ENCODE measurements at regions not wholly inside any gene's neighbourhood (a gene's known extent, or its start where the extent isn't known, plus 50 kb on each side); places are given as distances from the start of the nearest gene placed in this dataset.

GRCh38 chr21:27812279-27812678 lies 845.4 kb upstream of the ADAMTS5 start:
- Histone ChIP-seq H3K27me3 (replicated peaks; ENCODE audit: control insufficient read depth, insufficient read depth, low read length, poor library complexity, severe bottlenecking) (no peaks in the 10 kb centered on the region), H3K27ac (ENCODE audit: insufficient read depth, low read length, poor library complexity, severe bottlenecking) (no peak overlapping the region), H3K4me1 (ENCODE audit: control insufficient read depth, insufficient read depth, low read length, poor library complexity, severe bottlenecking) (no peaks in the 10 kb centered on the region), H3K36me3 (ENCODE audit: control insufficient read depth, insufficient read depth, low read length) (no peaks in the 10 kb centered on the region), H3K4me3 (ENCODE audit: insufficient read depth, low read depth, low read length, poor library complexity, severe bottlenecking) (no peak overlapping the region), H3K9me3 (ENCODE audit: control insufficient read depth, low read length) (no peaks in the 10 kb centered on the region)
- no peak for DNase-seq

GRCh38 chr21:27808923-27809322 lies 842.0 kb upstream of the ADAMTS5 start:
- Histone ChIP-seq H3K36me3 (ENCODE audit: control insufficient read depth, insufficient read depth, low read length) (no peaks in the 10 kb centered on the region), H3K9me3 (ENCODE audit: control insufficient read depth, low read length) (no peaks in the 10 kb centered on the region)

GRCh38 chr21:27807596-27807995 lies 840.7 kb upstream of the ADAMTS5 start:
- Histone ChIP-seq H3K9me3 (ENCODE audit: control insufficient read depth, low read length) (no peaks in the 10 kb centered on the region), H3K36me3 (ENCODE audit: control insufficient read depth, insufficient read depth, low read length) (no peaks in the 10 kb centered on the region), H3K27me3 (replicated peaks; ENCODE audit: control insufficient read depth, insufficient read depth, low read length, poor library complexity, severe bottlenecking) (no peaks in the 10 kb centered on the region), H3K27ac (ENCODE audit: insufficient read depth, low read length, poor library complexity, severe bottlenecking) (no peak overlapping the region), H3K4me3 (ENCODE audit: insufficient read depth, low read depth, low read length, poor library complexity, severe bottlenecking) (no peak overlapping the region), H3K4me1 (ENCODE audit: control insufficient read depth, insufficient read depth, low read length, poor library complexity, severe bottlenecking) (no peaks in the 10 kb centered on the region)
- DNase-seq = no peak

More at GRCh38 chr21:27808923-27809322, 842.0 kb upstream of the ADAMTS5 start:
- no peaks in the 10 kb centered on the region for H3K27me3 ChIP-seq (replicated peaks; ENCODE audit: control insufficient read depth, insufficient read depth, low read length, poor library complexity, severe bottlenecking)
- H3K27ac ChIP-seq (ENCODE audit: insufficient read depth, low read length, poor library complexity, severe bottlenecking) = no peak overlapping the region
- no peak for DNase-seq
- H3K4me3 ChIP-seq (ENCODE audit: insufficient read depth, low read depth, low read length, poor library complexity, severe bottlenecking) = no peak overlapping the region
- no peaks in the 10 kb centered on the region for H3K4me1 ChIP-seq (ENCODE audit: control insufficient read depth, insufficient read depth, low read length, poor library complexity, severe bottlenecking)

GRCh38 chr21:27806281-27806680 lies 839.4 kb upstream of the ADAMTS5 start:
- no peaks in the 10 kb centered on the region for H3K36me3 ChIP-seq (ENCODE audit: control insufficient read depth, insufficient read depth, low read length)
- no peaks in the 10 kb centered on the region for H3K4me1 ChIP-seq (ENCODE audit: control insufficient read depth, insufficient read depth, low read length, poor library complexity, severe bottlenecking)
- no peak overlapping the region for H3K27ac ChIP-seq (ENCODE audit: insufficient read depth, low read length, poor library complexity, severe bottlenecking)
- H3K9me3 ChIP-seq (ENCODE audit: control insufficient read depth, low read length) = no peaks in the 10 kb centered on the region
- DNase-seq = no peak
- H3K4me3 ChIP-seq (ENCODE audit: insufficient read depth, low read depth, low read length, poor library complexity, severe bottlenecking) = no peak overlapping the region
- H3K27me3 ChIP-seq (replicated peaks; ENCODE audit: control insufficient read depth, insufficient read depth, low read length, poor library complexity, severe bottlenecking) = no peaks in the 10 kb centered on the region

GRCh38 chr21:27805696-27806095 lies 838.8 kb upstream of the ADAMTS5 start:
- Histone ChIP-seq H3K4me1 (ENCODE audit: control insufficient read depth, insufficient read depth, low read length, poor library complexity, severe bottlenecking) (no peaks in the 10 kb centered on the region), H3K27ac (ENCODE audit: insufficient read depth, low read length, poor library complexity, severe bottlenecking) (no peak overlapping the region), H3K4me3 (ENCODE audit: insufficient read depth, low read depth, low read length, poor library complexity, severe bottlenecking) (no peak overlapping the region), H3K9me3 (ENCODE audit: control insufficient read depth, low read length) (no peaks in the 10 kb centered on the region), H3K36me3 (ENCODE audit: control insufficient read depth, insufficient read depth, low read length) (no peaks in the 10 kb centered on the region), H3K27me3 (replicated peaks; ENCODE audit: control insufficient read depth, insufficient read depth, low read length, poor library complexity, severe bottlenecking) (no peaks in the 10 kb centered on the region)
- no peak for DNase-seq

GRCh38 chr21:27804515-27804914 lies 837.6 kb upstream of the ADAMTS5 start:
- no peaks in the 10 kb centered on the region for H3K4me1 ChIP-seq (ENCODE audit: control insufficient read depth, insufficient read depth, low read length, poor library complexity, severe bottlenecking)
- no peaks in the 10 kb centered on the region for H3K36me3 ChIP-seq (ENCODE audit: control insufficient read depth, insufficient read depth, low read length)
- H3K27ac ChIP-seq (ENCODE audit: insufficient read depth, low read length, poor library complexity, severe bottlenecking) = no peak overlapping the region
- H3K27me3 ChIP-seq (replicated peaks; ENCODE audit: control insufficient read depth, insufficient read depth, low read length, poor library complexity, severe bottlenecking) = no peaks in the 10 kb centered on the region
- no peaks in the 10 kb centered on the region for H3K9me3 ChIP-seq (ENCODE audit: control insufficient read depth, low read length)
- no peak for DNase-seq
- no peak overlapping the region for H3K4me3 ChIP-seq (ENCODE audit: insufficient read depth, low read depth, low read length, poor library complexity, severe bottlenecking)

GRCh38 chr21:27803571-27803970 lies 836.7 kb upstream of the ADAMTS5 start:
- DNase-seq = no peak
- Histone ChIP-seq H3K36me3 (ENCODE audit: control insufficient read depth, insufficient read depth, low read length) (no peaks in the 10 kb centered on the region), H3K9me3 (ENCODE audit: control insufficient read depth, low read length) (no peaks in the 10 kb centered on the region), H3K27ac (ENCODE audit: insufficient read depth, low read length, poor library complexity, severe bottlenecking) (no peak overlapping the region), H3K27me3 (replicated peaks; ENCODE audit: control insufficient read depth, insufficient read depth, low read length, poor library complexity, severe bottlenecking) (no peaks in the 10 kb centered on the region), H3K4me1 (ENCODE audit: control insufficient read depth, insufficient read depth, low read length, poor library complexity, severe bottlenecking) (no peaks in the 10 kb centered on the region), H3K4me3 (ENCODE audit: insufficient read depth, low read depth, low read length, poor library complexity, severe bottlenecking) (no peak overlapping the region)

GRCh38 chr21:27802816-27803475 lies 836.1 kb upstream of the ADAMTS5 start:
- H3K4me3 ChIP-seq (ENCODE audit: insufficient read depth, low read depth, low read length, poor library complexity, severe bottlenecking) = no peak overlapping the region
- DNase-seq = no peak
- H3K4me1 ChIP-seq (ENCODE audit: control insufficient read depth, insufficient read depth, low read length, poor library complexity, severe bottlenecking) = no peaks in the 10 kb centered on the region
- no peaks in the 10 kb centered on the region for H3K9me3 ChIP-seq (ENCODE audit: control insufficient read depth, low read length)
- no peak overlapping the region for H3K27ac ChIP-seq (ENCODE audit: insufficient read depth, low read length, poor library complexity, severe bottlenecking)
- no peaks in the 10 kb centered on the region for H3K36me3 ChIP-seq (ENCODE audit: control insufficient read depth, insufficient read depth, low read length)
- no peaks in the 10 kb centered on the region for H3K27me3 ChIP-seq (replicated peaks; ENCODE audit: control insufficient read depth, insufficient read depth, low read length, poor library complexity, severe bottlenecking)

GRCh38 chr21:27799861-27800260 lies 833.0 kb upstream of the ADAMTS5 start:
- Histone ChIP-seq H3K27ac (ENCODE audit: insufficient read depth, low read length, poor library complexity, severe bottlenecking) (no peak overlapping the region), H3K36me3 (ENCODE audit: control insufficient read depth, insufficient read depth, low read length) (no peaks in the 10 kb centered on the region), H3K9me3 (ENCODE audit: control insufficient read depth, low read length) (no peaks in the 10 kb centered on the region), H3K4me1 (ENCODE audit: control insufficient read depth, insufficient read depth, low read length, poor library complexity, severe bottlenecking) (no peaks in the 10 kb centered on the region), H3K4me3 (ENCODE audit: insufficient read depth, low read depth, low read length, poor library complexity, severe bottlenecking) (no peak overlapping the region), H3K27me3 (replicated peaks; ENCODE audit: control insufficient read depth, insufficient read depth, low read length, poor library complexity, severe bottlenecking) (no peaks in the 10 kb centered on the region)
- DNase-seq = no peak

- no peak for DNase-seq
- Histone ChIP-seq H3K36me3 (ENCODE audit: control insufficient read depth, insufficient read depth, low read length) (no peaks in the 10 kb centered on the region), H3K27me3 (replicated peaks; ENCODE audit: control insufficient read depth, insufficient read depth, low read length, poor library complexity, severe bottlenecking) (no peaks in the 10 kb centered on the region), H3K4me3 (ENCODE audit: insufficient read depth, low read depth, low read length, poor library complexity, severe bottlenecking) (no peak overlapping the region), H3K4me1 (ENCODE audit: control insufficient read depth, insufficient read depth, low read length, poor library complexity, severe bottlenecking) (no peaks in the 10 kb centered on the region), H3K27ac (ENCODE audit: insufficient read depth, low read length, poor library complexity, severe bottlenecking) (no peak overlapping the region), H3K9me3 (ENCODE audit: control insufficient read depth, low read length) (no peaks in the 10 kb centered on the region)
These were observed 829.2 kb upstream of the ADAMTS5 start for GRCh38 chr21:27796106-27796505.

All from effector memory CD4-positive, alpha-beta T cell (primary cell).